Type B pancreatic cell (in vitro differentiated cells): ENCODE measurements at regions not wholly inside any gene's neighbourhood (a gene's known extent, or its start where the extent isn't known, plus 50 kb on each side); places are given as distances from the start of the nearest gene placed in this dataset.

Experiments
- DNase-seq: peaks from one replicate; pipeline ENCODE4 v3.0.0; 2021; ENCODE audit warnings: mixed read lengths; ENCODE audit not compliant: unreplicated experiment; ENCODE audit errors: extremely low spot score
- H3K27ac Mint-ChIP-seq: 2 replicates; pipeline ENCODE4 v1.8.0; 2021; ENCODE audit warnings: mild to moderate bottlenecking, mixed read lengths
- H3K27me3 Mint-ChIP-seq: 2 replicates; pipeline ENCODE4 v1.8.0; 2021; ENCODE audit warnings: mixed read lengths
- H3K36me3 Mint-ChIP-seq: 2 replicates; pipeline ENCODE4 v1.8.0; 2021; ENCODE audit warnings: mixed read lengths
- H3K4me1 Mint-ChIP-seq: one replicate; pipeline ENCODE4 v1.8.0; 2021; ENCODE audit warnings: mixed read lengths; ENCODE audit not compliant: unreplicated experiment
- H3K4me3 Mint-ChIP-seq: 2 replicates; pipeline ENCODE4 v1.8.0; 2021; ENCODE audit warnings: mild to moderate bottlenecking, mixed read lengths
- H3K9me3 Mint-ChIP-seq: 2 replicates; pipeline ENCODE4 v1.8.0; 2021; ENCODE audit warnings: mixed read lengths
- TF ChIP-seq, protein P1 (sequence below): fragments of 200-600 bp; sonication (generic); conservative IDR thresholded peaks from 2 replicates; pipeline ENCODE4 v1.5.0; 2021; ENCODE audit warnings: antibody characterized with exemption, mild to moderate bottlenecking

DNA sequence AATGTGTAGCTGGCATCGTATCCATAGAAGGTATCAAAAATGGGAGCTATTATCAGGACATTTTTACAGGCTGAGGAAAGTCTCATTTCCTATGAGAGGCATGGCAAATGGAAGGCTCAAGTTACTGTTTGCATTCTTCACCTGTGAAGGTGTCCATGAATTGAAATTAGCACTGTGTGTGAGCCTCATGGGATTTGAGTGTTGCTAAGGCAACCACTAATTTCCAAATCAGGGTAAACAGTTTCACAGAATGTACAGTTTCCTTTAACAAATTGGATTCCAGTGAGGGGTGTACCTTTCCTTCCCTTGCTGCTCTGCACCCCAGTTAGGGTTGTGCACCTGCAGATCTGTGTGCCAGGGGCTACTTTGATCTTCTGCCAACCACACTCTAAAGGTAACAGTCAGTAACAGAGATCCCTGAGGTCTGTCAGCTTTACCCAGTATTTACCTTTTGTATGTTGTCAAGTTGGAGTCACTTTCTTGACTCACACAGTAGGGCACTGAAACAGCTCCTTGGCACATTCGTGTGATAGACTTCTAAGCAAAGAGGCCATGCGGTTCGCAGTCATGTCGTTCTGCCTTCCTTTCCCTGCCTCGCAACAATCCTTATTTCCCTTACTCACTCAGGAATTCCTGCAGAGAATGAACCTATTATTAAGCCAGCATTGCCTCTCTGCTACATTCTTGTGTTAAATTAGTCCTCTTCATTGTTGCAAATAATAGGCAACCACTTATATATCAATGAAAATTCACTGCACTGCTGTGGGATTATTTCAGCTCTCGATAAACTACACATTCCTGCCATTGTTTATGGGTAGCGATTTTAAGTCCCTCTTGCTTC is 129.8 kb upstream of the GBE1 start:
- Mint-ChIP-seq H3K9me3 (no peaks in the 10 kb centered on the region), H3K27me3 (no peaks in the 10 kb centered on the region), H3K4me1 (no peaks in the 10 kb centered on the region), H3K4me3 (no peak overlapping the region), H3K27ac (no peak overlapping the region), H3K36me3 (no peaks in the 10 kb centered on the region)
- no peak for DNase-seq
- TF ChIP-seq, protein P1, sequence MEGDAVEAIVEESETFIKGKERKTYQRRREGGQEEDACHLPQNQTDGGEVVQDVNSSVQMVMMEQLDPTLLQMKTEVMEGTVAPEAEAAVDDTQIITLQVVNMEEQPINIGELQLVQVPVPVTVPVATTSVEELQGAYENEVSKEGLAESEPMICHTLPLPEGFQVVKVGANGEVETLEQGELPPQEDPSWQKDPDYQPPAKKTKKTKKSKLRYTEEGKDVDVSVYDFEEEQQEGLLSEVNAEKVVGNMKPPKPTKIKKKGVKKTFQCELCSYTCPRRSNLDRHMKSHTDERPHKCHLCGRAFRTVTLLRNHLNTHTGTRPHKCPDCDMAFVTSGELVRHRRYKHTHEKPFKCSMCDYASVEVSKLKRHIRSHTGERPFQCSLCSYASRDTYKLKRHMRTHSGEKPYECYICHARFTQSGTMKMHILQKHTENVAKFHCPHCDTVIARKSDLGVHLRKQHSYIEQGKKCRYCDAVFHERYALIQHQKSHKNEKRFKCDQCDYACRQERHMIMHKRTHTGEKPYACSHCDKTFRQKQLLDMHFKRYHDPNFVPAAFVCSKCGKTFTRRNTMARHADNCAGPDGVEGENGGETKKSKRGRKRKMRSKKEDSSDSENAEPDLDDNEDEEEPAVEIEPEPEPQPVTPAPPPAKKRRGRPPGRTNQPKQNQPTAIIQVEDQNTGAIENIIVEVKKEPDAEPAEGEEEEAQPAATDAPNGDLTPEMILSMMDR = no peak

DNA sequence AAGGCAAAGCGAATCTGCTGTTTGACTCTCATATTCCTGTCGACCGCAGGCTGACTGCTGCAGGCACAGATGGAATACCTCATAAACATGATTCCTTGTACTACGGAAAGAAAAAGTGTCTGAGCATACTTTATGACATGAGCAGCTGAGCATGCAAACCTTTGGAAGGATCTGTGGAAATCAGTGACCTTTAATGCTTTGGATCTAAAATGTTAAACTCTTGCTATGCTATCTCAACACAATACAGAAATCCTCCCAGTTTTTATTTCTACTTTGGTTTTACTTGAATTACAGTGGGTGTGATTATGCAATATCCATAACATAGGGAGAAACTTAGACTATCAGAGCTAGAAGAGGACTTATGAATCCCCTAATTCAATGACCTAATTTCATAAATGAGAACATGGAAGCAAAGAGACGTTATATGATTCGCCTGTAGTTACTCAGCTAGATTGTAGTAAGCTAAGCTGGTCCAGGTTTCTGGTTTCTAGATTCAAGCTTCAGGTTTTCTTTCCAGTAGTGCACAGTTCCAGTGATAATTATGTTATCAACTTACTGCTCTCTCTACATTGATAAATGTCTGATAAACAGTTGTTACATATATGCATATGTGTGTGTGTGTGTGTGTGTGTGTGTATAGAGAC is 127.6 kb upstream of the GBE1 start:
- Mint-ChIP-seq H3K27me3 (no peaks in the 10 kb centered on the region), H3K27ac (no peak overlapping the region), H3K4me3 (no peak overlapping the region), H3K4me1 (no peaks in the 10 kb centered on the region), H3K36me3 (no peaks in the 10 kb centered on the region), H3K9me3 (no peaks in the 10 kb centered on the region)
- TF ChIP-seq, protein P1 = no peak
- DNase-seq = no peak

DNA sequence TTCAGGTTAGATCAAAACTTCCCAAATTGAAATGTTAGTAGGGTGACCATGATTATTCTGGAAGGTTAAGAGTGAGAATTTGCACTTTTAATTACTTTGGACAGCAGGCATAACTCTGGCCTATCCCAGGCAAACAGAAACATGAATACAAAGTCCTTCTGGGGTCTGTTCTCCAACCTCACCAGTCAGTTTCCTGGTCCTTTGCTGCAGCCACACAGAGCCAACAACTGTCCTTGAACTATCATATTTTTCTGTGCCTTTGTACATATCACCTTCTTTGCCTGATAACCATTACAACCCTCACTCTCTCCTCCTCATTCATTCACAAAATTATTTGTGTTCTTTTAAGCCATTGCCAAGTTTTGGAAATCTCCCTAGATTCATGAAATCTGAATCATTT is 126.0 kb upstream of the GBE1 start:
- Mint-ChIP-seq H3K27me3 (no peaks in the 10 kb centered on the region), H3K4me1 (no peaks in the 10 kb centered on the region), H3K27ac (no peak overlapping the region), H3K9me3 (no peaks in the 10 kb centered on the region), H3K36me3 (no peaks in the 10 kb centered on the region), H3K4me3 (no peak overlapping the region)
- no peak for DNase-seq
- TF ChIP-seq, protein P1 = no peak

DNA sequence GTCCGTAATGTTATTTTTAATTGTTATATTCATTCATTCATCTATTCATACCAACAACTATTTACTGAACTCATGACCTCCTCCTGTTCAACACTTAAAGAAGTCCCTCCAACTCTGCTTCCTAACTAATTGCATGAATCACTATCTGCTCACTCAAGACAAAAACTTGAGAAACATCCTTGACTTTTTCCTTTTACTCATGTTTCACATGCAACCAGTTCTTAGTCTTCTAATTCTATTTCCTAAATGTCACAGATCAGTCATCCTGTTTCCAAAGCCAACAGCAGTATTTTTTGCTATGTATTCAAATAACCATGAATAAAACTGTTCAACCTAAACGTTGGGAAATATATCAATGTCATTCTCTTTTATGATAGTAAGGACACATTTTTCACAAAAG is 124.6 kb upstream of the GBE1 start:
- H3K4me3 Mint-ChIP-seq = no peak overlapping the region
- no peaks in the 10 kb centered on the region for H3K9me3 Mint-ChIP-seq
- TF ChIP-seq, protein P1 = no peak
- no peaks in the 10 kb centered on the region for H3K27me3 Mint-ChIP-seq
- no peaks in the 10 kb centered on the region for H3K4me1 Mint-ChIP-seq
- H3K36me3 Mint-ChIP-seq = no peaks in the 10 kb centered on the region
- DNase-seq = no peak
- no peak overlapping the region for H3K27ac Mint-ChIP-seq

DNA sequence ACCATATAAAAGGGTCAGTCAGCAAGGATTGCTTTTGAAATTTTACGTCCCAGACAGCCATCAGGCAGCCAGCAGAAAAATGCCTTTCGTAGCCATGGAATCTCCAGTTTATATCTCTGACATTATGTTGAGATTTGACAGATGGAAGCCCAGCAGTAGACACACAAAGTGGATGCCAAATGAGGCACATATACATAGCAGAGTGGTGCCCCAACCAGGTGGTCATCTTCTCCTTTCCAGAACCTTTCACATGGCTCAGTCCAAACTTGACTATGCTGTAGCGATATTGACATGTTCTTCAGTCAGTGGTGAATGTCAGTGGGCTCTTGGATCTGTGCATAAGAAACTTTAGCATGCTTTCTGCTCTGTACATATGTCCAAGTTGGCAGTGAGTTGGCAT is 123.3 kb upstream of the GBE1 start:
- H3K9me3 Mint-ChIP-seq = no peaks in the 10 kb centered on the region
- DNase-seq = no peak
- no peaks in the 10 kb centered on the region for H3K36me3 Mint-ChIP-seq
- H3K4me3 Mint-ChIP-seq = no peak overlapping the region
- no peaks in the 10 kb centered on the region for H3K27me3 Mint-ChIP-seq
- TF ChIP-seq, protein P1 = no peak
- H3K4me1 Mint-ChIP-seq = no peaks in the 10 kb centered on the region
- no peak overlapping the region for H3K27ac Mint-ChIP-seq
